Stomach (tissue), 8 donors: ENCODE measurements at regions not wholly inside any gene's neighbourhood (a gene's known extent, or its start where the extent isn't known, plus 50 kb on each side); places are given as distances from the start of the nearest gene placed in this dataset.
A peak's percentile ranks its signal among the peaks of the same experiment; 100 is the strongest.

Experiments
- DNase-seq, 2 donors: peaks; one replicate each; pipeline versions ENCODE4 v3.0.0 to v3.0.0-alpha.2; 2013 to 2019
- H3K27ac ChIP-seq, 5 donors: fragments of 200-600 bp in 4 of 5; sonication (generic) in 4 of 5; one replicate each; pipeline ENCODE4 v1.5.1; 2013 to 2019; ENCODE audit warnings: mild to moderate bottlenecking in 1 of 5, moderate library complexity in 1 of 5
- H3K27me3 ChIP-seq, 3 donors: fragments of 200-600 bp; sonication (generic); one replicate each; pipeline ENCODE4 v1.5.1; 2017 to 2019; ENCODE audit warnings: mixed run types in 1 of 3
- H3K36me3 ChIP-seq, 4 donors: fragments of 200-600 bp; sonication (generic); 1 replicate in 3 of 4; 2 replicates in 1 of 4; pipeline ENCODE4 v1.5.1; 2016 to 2019
- H3K4me1 ChIP-seq, 4 donors: fragments of 200-600 bp; sonication (generic); one replicate each; pipeline ENCODE4 v1.5.1; 2016 to 2019
- H3K4me3 ChIP-seq, 4 donors: fragments of 200-600 bp; sonication (generic) in 3 of 4; one replicate each; pipeline ENCODE4 v1.5.1; 2016 to 2019; ENCODE audit warnings: mild to moderate bottlenecking in 1 of 4
- H3K9me3 ChIP-seq, 4 donors: fragments of 200-600 bp; sonication (generic); one replicate each; pipeline ENCODE4 v1.5.1; 2016 to 2019
- EP300 ChIP-seq: sonication (generic); formaldehyde crosslinking; IDR thresholded peaks from one replicate; pipeline ENCODE4 v1.6.1; 2017; ENCODE audit warnings: antibody characterized with exemption
- POLR2A ChIP-seq, 4 donors: fragments of 450-650 bp; IDR thresholded peaks; one replicate each; pipeline ENCODE4 v1.6.1; 2016; ENCODE audit warnings: antibody characterized with exemption in 4 of 4, control low read depth in 2 of 4, mild to moderate bottlenecking in 1 of 4, moderate library complexity in 1 of 4
- POLR2AphosphoS5 ChIP-seq, 3 donors: sonication (generic); formaldehyde crosslinking; IDR thresholded peaks; one replicate each; pipeline ENCODE4 v1.6.1; 2016; ENCODE audit warnings: antibody characterized with exemption in 3 of 3
- WGBS, 5 donors: extraction: QIAGEN DNeasy Blood & Tissue Kit in 3 of 5; methylation state at CpG; one replicate each; pipeline versions ENCODE4 v1.1.5 to v1.1.7; 2013 to 2018; 5-methylcytosine and 5-hydroxymethylcytosine counted together
- intact Hi-C: fragments of 100-400 bp; cut with DNase I; formaldehyde crosslinking; loops from one replicate; pipeline ENCODE4 v1.15.1; 2023; ENCODE audit warnings: low total_unique reads
- TF ChIP-seq, protein P1 (sequence below), 7 experiments: fragments of 450-650 bp in 4 of 7; fragments of 200-600 bp in 3 of 7; sonication (generic) in 3 of 7; IDR thresholded peaks; one replicate each; pipeline ENCODE4 v1.5.1; 2016 to 2019; ENCODE audit warnings: antibody characterized with exemption in 7 of 7, control low read depth in 2 of 7, mild to moderate bottlenecking in 1 of 7
- donor health status: healthy with polysubstance abuse.
- donor health status: Bipolar disorder and iron deficiency.
- donor health status: healthy.

DNA sequence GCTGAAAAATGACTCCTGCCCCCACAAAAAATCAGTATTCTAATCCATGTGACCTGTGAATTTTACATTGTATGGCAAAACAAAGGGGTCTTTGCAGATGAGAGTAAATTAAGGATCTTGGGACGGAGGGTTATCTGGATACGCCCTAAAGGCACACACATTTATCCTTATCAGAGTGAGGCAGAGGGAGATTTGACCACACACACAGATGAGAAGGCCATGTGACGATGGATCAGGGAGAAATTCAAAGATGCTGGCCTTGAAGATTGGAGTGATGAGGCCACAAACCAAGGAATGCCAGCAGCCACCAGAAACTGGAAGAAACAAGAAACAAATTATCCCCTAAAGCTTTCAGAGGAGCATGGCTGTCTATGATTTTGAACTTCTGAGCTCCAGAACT is 288.5 kb downstream of the XXYLT1 start:
- TF ChIP-seq, protein P1, sequence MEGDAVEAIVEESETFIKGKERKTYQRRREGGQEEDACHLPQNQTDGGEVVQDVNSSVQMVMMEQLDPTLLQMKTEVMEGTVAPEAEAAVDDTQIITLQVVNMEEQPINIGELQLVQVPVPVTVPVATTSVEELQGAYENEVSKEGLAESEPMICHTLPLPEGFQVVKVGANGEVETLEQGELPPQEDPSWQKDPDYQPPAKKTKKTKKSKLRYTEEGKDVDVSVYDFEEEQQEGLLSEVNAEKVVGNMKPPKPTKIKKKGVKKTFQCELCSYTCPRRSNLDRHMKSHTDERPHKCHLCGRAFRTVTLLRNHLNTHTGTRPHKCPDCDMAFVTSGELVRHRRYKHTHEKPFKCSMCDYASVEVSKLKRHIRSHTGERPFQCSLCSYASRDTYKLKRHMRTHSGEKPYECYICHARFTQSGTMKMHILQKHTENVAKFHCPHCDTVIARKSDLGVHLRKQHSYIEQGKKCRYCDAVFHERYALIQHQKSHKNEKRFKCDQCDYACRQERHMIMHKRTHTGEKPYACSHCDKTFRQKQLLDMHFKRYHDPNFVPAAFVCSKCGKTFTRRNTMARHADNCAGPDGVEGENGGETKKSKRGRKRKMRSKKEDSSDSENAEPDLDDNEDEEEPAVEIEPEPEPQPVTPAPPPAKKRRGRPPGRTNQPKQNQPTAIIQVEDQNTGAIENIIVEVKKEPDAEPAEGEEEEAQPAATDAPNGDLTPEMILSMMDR (IDR thresholded peaks at IDR 0.05), result no peak
- TF ChIP-seq POLR2A (IDR thresholded peaks at IDR 0.05) (no peak), POLR2AphosphoS5 (IDR thresholded peaks at IDR 0.05) (no peak), EP300 (no peak)
- H3K4me1 ChIP-seq, result peaks cover 0 to 18% (median 12%) of the 10 kb centered on the region in 4 donors
- intact Hi-C loops, result no loop called here
- H3K27ac ChIP-seq, result no peak overlapping the region
- H3K4me3 ChIP-seq, result no peak overlapping the region
- H3K36me3 ChIP-seq, result no peaks in the 10 kb centered on the region
- WGBS, 5 donors, result 79 to 91% (median 79%) methylated on average over 3 of the region's 3 CpGs
- H3K27me3 ChIP-seq, result no peaks in the 10 kb centered on the region
- no peak for DNase-seq
- H3K9me3 ChIP-seq, result peaks cover 0 to 10% (median 4%) of the 10 kb centered on the region in 4 donors

DNA sequence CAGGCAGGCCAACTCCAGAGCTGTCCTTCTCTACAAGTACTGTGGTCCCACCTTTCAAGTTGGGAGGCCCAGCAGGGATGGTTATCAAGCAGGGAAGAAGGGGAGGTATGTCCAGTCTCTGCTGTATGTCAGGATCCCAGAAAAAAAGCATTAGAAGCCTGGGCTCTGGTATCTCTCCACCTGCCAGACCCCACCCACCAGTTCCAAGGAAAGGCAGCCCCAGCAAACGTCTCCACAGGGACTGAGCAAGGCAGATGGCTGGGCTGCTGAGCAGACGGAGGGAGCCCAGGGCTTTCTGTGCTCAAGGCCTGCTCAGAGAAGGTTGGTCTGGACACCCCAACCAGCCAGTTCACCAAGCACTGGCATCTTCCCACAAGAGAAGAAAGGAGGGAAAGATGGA is 287.8 kb downstream of the XXYLT1 start:
- H3K27ac ChIP-seq, result no peak overlapping the region
- peaks cover 0 to 10% (median 4%) of the 10 kb centered on the region in 4 donors for H3K9me3 ChIP-seq
- peaks cover 0 to 18% (median 12%) of the 10 kb centered on the region in 4 donors for H3K4me1 ChIP-seq
- no peaks in the 10 kb centered on the region for H3K36me3 ChIP-seq
- H3K4me3 ChIP-seq, result no peak overlapping the region
- 86 to 90% (median 89%) methylated on average over 2 of the region's 2 CpGs for WGBS, 5 donors
- TF ChIP-seq POLR2A (IDR thresholded peaks at IDR 0.05) (no peak), POLR2AphosphoS5 (IDR thresholded peaks at IDR 0.05) (no peak), EP300 (no peak)
- TF ChIP-seq, protein P1 (IDR thresholded peaks at IDR 0.05), result no peak
- intact Hi-C loops, result no loop called here
- DNase-seq, result no peak
- no peaks in the 10 kb centered on the region for H3K27me3 ChIP-seq

DNA sequence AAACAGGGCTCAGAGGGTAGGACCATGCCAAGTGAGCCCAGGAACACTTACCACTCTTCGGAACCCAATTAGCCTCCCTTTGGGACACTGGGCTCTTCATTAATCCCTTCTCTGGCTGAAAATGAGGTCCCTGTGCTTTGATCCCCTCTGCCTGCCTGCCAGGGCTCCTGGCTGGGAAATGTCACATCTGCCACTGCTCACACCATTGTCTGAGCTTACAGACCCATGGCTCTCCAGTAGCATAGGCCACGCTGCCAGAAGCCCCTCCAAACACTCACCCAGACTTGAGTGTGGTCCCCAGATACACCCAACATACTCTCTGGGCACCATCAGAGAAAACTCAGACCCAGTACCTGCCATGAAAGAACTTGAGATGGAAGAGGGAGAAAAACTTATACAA is 287.3 kb downstream of the XXYLT1 start:
- no peak for DNase-seq
- TF ChIP-seq POLR2AphosphoS5 (IDR thresholded peaks at IDR 0.05), result no peak
- no peak for TF ChIP-seq POLR2A (IDR thresholded peaks at IDR 0.05)
- TF ChIP-seq, protein P1 (IDR thresholded peaks at IDR 0.05), result no peak
- TF ChIP-seq EP300, result no peak
- Histone ChIP-seq H3K27ac (no peak overlapping the region), H3K9me3 (peaks cover 0 to 10% (median 4%) of the 10 kb centered on the region in 4 donors), H3K36me3 (no peaks in the 10 kb centered on the region), H3K4me3 (no peak overlapping the region), H3K27me3 (no peaks in the 10 kb centered on the region), H3K4me1 (peaks cover 0 to 18% (median 12%) of the 10 kb centered on the region in 4 donors)
- WGBS, 5 donors, result 75 to 98% (median 88%) methylated on average over 1 to 2 of the region's 2 CpGs
- intact Hi-C loops, result no loop called here

DNA sequence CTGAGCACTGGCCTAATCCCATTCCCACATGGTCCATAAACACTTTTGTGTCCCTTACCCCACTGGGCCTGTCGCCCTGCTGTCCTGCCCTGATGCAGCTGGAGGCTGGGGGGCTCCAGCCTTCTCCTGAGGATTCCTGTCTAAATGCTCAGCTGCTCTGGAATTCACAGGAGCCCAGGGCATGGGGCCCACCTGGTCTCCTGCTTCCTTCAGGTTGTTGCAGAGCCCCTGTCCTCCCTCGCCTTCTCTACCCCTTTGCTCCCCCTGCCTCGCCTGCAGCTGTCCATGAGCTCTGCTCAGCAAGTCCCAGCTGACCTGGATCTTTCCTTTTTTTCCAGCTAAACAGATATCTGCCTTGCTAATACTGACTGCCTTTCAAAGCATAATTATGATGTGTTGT is 286.9 kb downstream of the XXYLT1 start:
- H3K9me3 ChIP-seq, result peaks cover 0 to 10% (median 4%) of the 10 kb centered on the region in 4 donors
- no peak for DNase-seq
- H3K27me3 ChIP-seq, result no peaks in the 10 kb centered on the region
- WGBS, 5 donors, result 84 to 94% (median 90%) methylated on average over 3 of the region's 3 CpGs
- H3K4me3 ChIP-seq, result no peak overlapping the region
- intact Hi-C loops, result no loop called here
- no peaks in the 10 kb centered on the region for H3K36me3 ChIP-seq
- peaks cover 0 to 18% (median 12%) of the 10 kb centered on the region in 4 donors for H3K4me1 ChIP-seq
- TF ChIP-seq POLR2AphosphoS5 (IDR thresholded peaks at IDR 0.05), result no peak
- H3K27ac ChIP-seq, result no peak overlapping the region

DNA sequence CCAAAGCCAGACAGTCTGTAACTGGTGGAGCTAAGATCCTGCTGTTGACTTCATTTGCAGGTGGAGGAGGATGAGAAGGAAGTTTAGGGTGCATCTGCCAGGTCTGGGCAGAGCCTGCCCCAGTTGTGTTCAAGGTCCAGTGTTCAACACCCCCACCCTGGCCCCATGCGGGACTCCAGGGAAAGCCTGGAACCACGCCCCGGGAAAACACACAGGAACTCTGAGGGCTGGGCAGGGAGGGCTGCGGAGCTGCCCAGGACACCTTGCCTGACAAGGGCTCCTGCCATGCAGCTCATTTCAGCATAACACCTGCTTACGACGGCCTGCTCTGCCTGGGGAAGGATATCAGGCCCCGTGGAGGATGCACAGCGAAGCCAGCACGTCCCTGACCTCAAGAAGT is 286.3 kb downstream of the XXYLT1 start:
- Histone ChIP-seq H3K36me3 (no peaks in the 10 kb centered on the region), H3K4me1 (peaks cover 0 to 18% (median 12%) of the 10 kb centered on the region in 4 donors), H3K4me3 (peak overlapping the region; percentile 22 to 39 (median 30)), H3K27me3 (no peaks in the 10 kb centered on the region), H3K27ac (no peak overlapping the region), H3K9me3 (peaks cover 0 to 10% (median 4%) of the 10 kb centered on the region in 4 donors)
- intact Hi-C loops, result no loop called here
- 36 to 57% (median 46%) methylated on average over 3 to 9 of the region's 9 CpGs for WGBS, 5 donors
- DNase-seq, result no peak
- TF ChIP-seq, protein P1 (IDR thresholded peaks at IDR 0.05), result no peak
- TF ChIP-seq EP300 (no peak), POLR2AphosphoS5 (IDR thresholded peaks at IDR 0.05) (no peak), POLR2A (IDR thresholded peaks at IDR 0.05) (no peak)
